HepG2 (cell line): ENCODE measurements at regions not wholly inside any gene's neighbourhood (a gene's known extent, or its start where the extent isn't known, plus 50 kb on each side); places are given as distances from the start of the nearest gene placed in this dataset.

Experiments used
- ZNF776 ChIP-seq: sonication (generic); formaldehyde crosslinking; IDR thresholded peaks from 2 replicates; pipeline ENCODE4 v1.4.0; 2020; ENCODE audit warnings: mild to moderate bottlenecking, missing genetic modification reagents
- TF ChIP-seq, protein P1 (sequence below): sonication (generic); formaldehyde crosslinking; IDR thresholded peaks from 2 replicates; pipeline ENCODE4 v1.8.0; 2022; ENCODE audit warnings: missing genetic modification reagents, mild to moderate bottlenecking, inconsistent platforms, borderline replicate concordance
- TF ChIP-seq, protein P2 (sequence below): sonication (generic); formaldehyde crosslinking; IDR thresholded peaks from 2 replicates; pipeline ENCODE4 v1.5.0; 2020; ENCODE audit warnings: mild to moderate bottlenecking, missing genetic modification reagents
- TF ChIP-seq, protein P3 (sequence below): sonication (generic); formaldehyde crosslinking; IDR thresholded peaks from 2 replicates; pipeline ENCODE4 v1.5.1; 2020; ENCODE audit warnings: mild to moderate bottlenecking, missing genetic modification reagents, borderline replicate concordance
- TF ChIP-seq, protein P4 (sequence below): sonication (generic); formaldehyde crosslinking; IDR thresholded peaks from 2 replicates; pipeline ENCODE4 v1.4.0; 2020; ENCODE audit warnings: low read depth, mild to moderate bottlenecking, missing genetic modification reagents

DNA sequence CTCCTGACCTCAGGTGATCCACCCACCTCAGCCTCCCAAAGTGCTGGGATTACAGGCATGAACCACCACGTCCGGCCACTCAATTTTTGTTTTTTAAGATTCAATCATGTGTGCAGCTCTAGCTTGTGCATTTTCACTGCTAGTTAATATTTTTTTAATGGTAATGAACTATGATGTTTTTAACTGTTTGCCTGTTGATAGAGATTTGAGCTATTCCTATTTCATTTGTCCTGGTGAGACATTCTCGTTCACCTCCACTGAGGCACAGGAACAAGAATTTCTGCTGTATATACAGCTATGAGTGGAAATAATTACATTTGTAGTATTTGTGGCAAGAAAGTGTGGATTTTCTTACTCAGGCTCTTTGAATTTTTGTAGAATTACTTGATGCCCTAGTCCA lies 137.7 kb upstream of the MYOCD start (continued):
- TF ChIP-seq, protein P1, sequence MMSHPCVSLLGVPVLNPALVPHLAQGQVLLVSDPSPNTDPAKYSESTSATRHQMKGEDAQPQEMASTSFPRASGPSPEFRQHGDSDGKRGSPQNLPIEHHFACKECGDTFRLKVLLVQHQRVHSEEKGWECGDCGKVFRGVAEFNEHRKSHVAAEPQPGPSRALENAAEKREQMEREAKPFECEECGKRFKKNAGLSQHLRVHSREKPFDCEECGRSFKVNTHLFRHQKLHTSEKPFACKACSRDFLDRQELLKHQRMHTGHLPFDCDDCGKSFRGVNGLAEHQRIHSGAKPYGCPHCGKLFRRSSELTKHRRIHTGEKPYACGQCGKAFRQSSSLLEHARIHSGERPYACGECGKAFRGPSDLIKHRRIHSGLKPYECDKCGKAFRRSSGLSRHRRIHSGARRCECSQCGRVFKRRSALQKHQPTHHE (CRISPR knock-in tag), result no peak
- TF ChIP-seq, protein P2, sequence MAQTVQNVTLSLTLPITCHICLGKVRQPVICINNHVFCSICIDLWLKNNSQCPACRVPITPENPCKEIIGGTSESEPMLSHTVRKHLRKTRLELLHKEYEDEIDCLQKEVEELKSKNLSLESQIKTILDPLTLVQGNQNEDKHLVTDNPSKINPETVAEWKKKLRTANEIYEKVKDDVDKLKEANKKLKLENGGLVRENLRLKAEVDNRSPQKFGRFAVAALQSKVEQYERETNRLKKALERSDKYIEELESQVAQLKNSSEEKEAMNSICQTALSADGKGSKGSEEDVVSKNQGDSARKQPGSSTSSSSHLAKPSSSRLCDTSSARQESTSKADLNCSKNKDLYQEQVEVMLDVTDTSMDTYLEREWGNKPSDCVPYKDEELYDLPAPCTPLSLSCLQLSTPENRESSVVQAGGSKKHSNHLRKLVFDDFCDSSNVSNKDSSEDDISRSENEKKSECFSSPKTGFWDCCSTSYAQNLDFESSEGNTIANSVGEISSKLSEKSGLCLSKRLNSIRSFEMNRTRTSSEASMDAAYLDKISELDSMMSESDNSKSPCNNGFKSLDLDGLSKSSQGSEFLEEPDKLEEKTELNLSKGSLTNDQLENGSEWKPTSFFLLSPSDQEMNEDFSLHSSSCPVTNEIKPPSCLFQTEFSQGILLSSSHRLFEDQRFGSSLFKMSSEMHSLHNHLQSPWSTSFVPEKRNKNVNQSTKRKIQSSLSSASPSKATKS, result no peak
- no peak for TF ChIP-seq ZNF776
- TF ChIP-seq, protein P3, sequence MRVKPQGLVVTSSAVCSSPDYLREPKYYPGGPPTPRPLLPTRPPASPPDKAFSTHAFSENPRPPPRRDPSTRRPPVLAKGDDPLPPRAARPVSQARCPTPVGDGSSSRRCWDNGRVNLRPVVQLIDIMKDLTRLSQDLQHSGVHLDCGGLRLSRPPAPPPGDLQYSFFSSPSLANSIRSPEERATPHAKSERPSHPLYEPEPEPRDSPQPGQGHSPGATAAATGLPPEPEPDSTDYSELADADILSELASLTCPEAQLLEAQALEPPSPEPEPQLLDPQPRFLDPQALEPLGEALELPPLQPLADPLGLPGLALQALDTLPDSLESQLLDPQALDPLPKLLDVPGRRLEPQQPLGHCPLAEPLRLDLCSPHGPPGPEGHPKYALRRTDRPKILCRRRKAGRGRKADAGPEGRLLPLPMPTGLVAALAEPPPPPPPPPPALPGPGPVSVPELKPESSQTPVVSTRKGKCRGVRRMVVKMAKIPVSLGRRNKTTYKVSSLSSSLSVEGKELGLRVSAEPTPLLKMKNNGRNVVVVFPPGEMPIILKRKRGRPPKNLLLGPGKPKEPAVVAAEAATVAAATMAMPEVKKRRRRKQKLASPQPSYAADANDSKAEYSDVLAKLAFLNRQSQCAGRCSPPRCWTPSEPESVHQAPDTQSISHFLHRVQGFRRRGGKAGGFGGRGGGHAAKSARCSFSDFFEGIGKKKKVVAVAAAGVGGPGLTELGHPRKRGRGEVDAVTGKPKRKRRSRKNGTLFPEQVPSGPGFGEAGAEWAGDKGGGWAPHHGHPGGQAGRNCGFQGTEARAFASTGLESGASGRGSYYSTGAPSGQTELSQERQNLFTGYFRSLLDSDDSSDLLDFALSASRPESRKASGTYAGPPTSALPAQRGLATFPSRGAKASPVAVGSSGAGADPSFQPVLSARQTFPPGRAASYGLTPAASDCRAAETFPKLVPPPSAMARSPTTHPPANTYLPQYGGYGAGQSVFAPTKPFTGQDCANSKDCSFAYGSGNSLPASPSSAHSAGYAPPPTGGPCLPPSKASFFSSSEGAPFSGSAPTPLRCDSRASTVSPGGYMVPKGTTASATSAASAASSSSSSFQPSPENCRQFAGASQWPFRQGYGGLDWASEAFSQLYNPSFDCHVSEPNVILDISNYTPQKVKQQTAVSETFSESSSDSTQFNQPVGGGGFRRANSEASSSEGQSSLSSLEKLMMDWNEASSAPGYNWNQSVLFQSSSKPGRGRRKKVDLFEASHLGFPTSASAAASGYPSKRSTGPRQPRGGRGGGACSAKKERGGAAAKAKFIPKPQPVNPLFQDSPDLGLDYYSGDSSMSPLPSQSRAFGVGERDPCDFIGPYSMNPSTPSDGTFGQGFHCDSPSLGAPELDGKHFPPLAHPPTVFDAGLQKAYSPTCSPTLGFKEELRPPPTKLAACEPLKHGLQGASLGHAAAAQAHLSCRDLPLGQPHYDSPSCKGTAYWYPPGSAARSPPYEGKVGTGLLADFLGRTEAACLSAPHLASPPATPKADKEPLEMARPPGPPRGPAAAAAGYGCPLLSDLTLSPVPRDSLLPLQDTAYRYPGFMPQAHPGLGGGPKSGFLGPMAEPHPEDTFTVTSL (CRISPR knock-in tag), result no peak
- TF ChIP-seq, protein P4, sequence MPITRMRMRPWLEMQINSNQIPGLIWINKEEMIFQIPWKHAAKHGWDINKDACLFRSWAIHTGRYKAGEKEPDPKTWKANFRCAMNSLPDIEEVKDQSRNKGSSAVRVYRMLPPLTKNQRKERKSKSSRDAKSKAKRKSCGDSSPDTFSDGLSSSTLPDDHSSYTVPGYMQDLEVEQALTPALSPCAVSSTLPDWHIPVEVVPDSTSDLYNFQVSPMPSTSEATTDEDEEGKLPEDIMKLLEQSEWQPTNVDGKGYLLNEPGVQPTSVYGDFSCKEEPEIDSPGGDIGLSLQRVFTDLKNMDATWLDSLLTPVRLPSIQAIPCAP, result no peak
